Right lung (tissue), 2 donors: ENCODE measurements at regions not wholly inside any gene's neighbourhood (a gene's known extent, or its start where the extent isn't known, plus 50 kb on each side); places are given as distances from the start of the nearest gene placed in this dataset.

Experiments used
- DNase-seq, 2 donors: peaks; one replicate each; pipeline ENCODE4 v3.0.0-alpha.2; 2013

DNA sequence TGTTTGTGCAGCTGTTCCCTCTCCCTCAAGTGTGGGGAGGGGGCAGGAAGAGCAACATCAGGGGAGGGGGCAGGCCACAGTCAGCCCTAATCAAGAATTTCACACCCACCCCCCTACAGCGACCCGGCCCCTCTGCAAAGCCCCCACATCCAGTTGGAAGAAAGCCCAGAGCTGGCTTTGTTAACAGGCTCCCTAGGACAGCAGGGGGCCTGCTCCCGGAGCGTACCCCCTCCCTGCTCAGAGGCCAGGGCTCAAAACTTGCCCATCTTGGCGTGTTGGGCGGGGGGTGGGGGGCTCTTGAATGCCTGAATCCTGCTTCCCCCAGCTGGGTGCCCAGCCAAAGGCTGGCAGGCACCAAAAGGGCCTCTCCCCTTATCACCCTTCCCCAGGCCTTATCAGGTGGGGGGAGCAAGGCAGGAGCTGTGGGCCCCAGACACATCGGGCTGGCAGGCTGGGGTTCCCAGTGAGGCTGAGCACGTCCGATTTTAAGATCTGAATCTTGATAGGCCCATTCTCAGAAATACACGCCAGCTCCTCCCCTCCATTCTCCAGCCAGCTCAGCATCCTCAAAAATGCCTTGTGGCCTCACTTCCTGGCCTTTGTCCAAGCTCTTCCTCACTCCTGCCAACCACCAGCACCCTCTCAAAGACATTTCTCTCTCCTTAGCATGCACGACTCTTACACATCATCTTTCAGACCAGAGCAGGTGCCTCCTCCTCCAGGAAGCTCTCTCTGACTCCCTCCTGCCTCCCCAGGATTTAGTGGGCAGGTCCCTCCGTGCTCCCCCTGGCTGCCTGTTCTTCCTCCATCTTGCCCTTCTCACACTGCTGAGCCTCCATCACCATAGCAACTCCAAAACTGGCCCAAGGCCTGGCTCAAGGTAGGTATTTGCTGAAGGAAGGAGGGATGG lies 384.8 kb downstream of the MN1 start:
- peak in 1 of 2 donors; percentile 45 for DNase-seq

DNA sequence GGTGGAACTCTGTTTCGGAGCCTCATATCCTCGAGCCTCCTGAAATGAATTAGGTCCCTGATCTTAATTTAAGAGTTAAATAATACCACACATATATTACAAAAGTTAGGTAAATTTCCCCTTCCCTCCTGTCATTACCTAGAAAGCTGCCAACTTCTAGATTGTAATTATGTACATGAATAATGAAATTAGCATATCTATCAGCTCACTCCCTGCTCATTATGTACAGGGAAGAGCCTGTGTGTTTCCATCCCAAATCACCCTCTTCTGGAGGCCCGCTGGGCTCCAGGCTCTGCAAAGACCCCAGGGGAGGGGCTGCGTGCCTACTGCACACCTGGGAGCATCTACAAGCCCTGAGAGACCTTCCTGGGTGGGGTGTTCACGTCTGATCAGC lies 384.1 kb downstream of the MN1 start:
- DNase-seq: no peak

DNA sequence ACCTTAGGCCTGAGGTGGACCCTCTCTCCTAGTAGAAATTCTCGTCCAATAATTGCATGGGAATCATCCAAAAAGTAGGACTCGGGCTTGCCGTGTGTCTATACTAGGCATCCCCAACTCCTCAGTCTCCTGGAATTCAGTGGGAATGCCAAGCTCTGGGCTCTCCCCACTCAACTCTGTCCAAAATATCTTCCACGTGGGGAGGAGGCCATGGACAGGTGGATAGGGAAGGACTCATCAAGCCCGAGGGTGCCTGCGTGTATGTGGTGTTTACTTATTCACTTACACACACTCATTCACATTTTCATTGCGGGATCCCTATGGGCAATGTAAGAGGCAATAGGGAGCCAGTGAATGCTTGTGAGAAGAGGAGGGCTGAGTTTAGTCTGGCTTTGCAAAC lies 383.3 kb downstream of the MN1 start:
- no peak for DNase-seq

DNA sequence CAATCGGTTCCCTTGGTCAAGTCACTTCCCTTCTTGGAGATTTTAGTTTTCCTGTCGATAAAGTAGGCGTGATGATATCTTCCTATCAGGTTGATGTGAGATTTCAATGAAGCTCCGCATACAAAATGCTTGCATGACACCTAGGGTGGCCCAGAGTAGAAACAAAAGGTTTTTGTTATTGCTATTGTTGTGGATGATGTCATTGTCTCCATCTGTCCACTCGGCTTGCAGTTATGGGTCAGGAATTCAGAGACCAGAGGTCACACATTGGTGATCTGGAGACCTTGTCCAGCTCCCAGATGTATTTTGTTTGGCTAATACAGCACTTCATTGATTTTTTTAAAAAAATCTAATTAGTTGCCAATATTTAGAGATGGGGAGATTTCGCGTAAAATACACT lies 382.1 kb downstream of the MN1 start:
- DNase-seq: no peak

DNA sequence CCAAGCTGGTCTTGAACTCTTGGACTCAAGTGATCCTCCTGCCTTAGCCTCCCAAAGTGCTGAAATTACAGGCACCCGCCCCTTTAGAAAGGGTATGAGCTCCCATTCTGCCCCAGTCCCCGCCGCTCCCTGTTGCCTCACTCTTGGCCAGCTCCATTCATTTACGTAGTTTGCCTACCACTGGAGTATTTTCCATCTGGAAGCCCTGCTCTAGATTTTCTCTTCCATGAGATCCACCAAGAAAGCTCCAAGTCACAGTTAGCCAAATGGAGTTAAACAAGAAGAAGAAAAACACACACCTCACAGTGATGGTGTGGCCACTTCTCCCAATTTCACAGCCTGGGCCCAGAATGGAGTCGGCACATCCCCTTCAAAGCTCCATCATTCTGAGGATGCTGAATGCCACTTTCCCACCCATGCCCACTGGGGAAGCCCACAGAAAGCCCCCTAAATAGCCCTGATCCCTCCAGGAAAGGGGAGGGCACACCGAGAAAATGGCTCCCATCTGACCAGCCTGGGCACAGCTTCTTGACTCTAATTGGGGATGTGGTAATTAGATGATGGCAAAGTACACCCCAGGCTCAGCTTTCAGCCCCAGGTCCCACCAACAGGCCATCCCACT lies 381.2 kb downstream of the MN1 start:
- no peak for DNase-seq

DNA sequence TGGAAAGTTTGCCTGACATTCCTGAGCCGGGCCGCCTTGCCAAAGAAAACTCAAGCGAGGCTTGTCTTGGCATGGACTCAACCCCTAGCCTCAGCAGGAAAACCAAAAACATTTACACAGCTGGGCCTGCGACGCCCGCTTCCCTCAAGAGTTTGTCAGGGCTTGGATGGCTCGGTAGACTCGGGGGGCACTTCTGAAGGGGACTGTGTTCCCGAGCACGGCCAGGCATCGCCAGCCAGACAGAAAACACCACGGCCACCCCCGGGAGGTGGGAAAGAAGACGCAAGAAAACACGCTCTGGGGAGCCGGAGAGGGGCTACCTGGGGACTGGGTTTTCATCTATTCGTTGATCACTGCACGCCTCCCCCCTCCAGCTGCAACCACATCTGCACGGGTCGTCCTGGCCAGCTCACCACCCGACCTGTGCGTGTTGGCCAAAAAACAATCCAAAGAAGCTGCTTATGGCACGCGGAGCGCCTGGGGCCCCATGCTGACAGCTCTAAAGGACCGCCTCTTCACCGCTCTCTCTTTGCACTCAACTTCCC lies 380.7 kb downstream of the MN1 start:
- peak; percentile 79 to 87 for DNase-seq

DNA sequence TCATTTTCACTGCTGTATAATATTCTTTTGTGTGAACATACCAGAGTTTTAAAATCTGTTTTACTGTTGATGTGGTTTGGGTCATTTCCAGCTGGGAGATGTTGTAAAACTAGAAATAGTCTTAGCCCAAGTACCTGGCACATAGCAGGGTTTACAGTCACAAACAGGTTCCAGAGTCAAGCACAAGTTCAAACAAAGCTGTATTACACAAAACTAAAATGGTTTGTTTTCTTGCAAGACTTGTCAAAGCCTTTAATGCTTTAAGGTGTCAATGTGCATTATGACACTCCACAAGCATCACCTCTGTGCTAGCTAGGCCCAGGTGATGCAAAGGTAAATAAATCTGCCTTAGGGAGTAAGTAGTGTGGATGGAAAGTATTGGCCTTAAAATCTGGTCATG lies 379.1 kb downstream of the MN1 start:
- no peak for DNase-seq

DNA sequence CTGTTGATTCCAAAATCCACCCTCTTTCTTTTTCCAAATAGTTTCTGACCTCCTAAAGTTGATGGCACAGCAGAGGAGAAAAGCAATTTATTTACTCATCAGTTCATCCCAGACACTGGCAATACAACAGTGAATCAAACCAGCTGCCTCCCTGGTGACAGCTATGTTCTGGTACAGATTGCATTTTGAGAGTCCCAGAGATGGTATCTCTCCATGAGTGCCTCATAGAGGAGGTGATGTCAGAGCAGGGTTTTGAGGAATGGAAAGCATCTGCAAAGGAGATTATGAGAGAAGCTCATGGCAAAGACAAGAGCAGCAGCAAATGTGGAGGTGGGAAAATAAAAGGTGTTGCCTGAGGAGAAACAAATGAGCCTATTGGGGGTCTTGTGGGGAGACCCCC lies 377.2 kb downstream of the MN1 start:
- no peak for DNase-seq

DNA sequence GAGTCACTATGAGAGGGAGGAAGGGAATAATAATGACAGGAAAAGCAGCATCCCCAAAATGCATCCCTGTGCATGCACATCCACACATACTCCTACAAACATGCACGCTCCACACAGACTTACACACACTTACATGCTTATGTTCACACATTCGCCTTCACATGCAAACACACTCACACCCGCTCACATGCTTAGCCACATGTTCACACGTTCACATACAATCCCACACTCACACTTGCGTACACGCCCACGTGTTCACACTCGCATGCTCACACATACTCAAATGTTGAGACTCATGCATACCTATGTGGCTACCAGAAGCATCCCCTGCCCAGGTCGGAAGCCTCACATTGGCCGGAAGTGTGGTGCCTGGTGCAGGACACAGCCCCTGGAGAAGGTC lies 372.1 kb downstream of the MN1 start:
- no peak for DNase-seq

DNA sequence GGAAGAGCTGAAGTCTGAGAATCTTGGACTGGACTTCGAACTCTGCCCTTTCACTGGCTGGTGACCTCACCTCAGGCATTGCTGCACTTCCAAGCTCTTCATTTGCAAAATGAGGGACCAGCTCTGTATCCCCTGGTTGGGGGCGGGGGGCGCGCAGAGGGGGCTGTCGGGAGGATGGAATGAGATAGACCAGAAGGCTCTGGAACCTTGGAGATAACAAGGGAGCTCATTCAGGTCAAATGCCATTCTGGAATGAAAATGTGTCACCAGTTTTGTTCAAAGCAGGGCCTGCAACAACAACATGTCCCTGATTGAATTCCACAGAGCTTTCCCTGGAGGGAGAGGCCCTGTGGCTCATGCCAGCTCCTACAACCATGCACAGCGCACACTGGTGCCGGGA lies 370.5 kb downstream of the MN1 start:
- no peak for DNase-seq

DNA sequence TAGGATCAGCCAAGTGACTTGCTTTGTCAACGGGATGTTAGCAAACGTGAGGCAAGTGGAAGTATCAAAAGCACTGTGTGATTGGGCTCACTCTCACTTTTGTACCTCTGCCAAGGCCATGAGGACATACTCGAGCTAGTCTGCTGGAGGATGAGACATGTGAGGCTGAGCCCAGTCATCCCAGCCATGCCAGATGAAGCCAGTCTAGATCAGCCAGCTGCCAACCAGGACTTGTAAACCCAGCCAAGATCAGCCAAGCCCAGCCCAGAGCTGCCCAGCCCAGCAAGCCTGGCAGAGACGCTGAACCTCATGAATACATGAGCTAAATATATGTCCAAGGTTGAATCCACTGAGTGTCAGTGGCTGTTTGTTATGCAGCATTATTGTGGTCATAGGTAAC lies 369.7 kb downstream of the MN1 start:
- no peak for DNase-seq

DNA sequence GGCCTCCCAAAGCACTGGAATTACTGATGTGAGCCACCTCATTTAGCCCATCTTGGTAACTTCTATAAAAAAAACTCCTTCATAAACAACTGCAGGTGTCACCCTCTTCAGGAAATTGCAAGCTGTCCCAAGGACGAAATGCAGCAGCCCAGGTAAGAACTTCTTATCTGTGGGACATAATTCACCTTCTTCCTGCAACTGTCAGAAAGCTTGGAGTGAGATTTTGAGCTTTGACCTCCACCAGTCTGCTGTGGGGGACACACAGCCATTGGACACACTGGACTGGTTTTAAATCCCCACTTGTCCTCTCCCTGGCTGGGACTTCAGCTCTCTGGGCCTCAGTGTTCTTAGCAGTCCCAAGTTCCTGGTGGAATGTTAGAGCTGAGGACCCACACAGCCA lies 368.5 kb downstream of the MN1 start:
- DNase-seq: no peak

DNA sequence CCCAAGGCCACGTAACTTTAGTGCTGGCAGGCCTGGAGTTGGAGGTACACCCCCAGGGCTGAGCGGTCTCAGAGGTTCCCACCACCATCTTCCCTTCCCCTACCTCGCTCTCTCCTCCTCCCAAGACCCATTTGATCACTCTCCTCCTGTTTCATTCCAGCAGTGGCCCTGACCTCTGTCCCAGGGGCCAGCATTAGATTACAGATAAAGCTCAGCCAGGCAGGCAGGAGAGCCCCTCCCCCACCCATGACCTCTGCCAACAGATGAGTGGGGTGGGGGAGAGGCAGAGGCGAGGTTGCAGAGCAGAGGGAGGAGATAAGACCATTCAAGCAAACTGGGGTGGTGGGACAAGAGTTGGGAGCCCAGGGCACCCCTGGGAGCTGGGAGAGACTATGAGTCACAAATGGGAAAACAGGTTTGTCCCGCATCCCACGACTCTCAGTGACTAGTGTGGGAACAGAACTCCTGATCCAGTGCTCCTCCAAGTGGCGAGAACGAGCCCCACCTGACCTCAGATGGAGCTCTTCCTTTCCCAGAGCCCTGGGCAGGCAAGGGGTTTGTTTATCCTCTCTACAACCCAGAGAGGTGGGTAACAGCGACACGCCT lies 367.9 kb downstream of the MN1 start:
- no peak for DNase-seq

DNA sequence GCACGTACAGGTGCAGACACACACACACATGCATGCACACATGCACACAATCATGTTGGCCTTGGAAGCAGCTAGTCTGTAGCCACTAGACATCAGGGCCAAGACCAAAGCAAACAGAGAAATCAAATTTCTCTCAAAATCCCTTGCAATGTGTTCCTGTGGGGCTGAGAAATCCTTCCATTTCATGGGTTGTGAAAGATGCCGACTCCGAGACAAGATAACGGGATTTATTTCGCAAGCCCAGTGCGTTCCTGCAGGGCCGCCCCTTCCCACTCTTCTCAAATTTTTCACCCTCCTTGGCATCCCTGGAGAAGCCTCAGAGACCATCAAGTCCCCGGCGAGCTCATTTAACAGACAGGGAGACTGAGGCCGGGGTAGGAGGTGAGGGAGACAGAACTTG lies 366.7 kb downstream of the MN1 start:
- no peak for DNase-seq

DNA sequence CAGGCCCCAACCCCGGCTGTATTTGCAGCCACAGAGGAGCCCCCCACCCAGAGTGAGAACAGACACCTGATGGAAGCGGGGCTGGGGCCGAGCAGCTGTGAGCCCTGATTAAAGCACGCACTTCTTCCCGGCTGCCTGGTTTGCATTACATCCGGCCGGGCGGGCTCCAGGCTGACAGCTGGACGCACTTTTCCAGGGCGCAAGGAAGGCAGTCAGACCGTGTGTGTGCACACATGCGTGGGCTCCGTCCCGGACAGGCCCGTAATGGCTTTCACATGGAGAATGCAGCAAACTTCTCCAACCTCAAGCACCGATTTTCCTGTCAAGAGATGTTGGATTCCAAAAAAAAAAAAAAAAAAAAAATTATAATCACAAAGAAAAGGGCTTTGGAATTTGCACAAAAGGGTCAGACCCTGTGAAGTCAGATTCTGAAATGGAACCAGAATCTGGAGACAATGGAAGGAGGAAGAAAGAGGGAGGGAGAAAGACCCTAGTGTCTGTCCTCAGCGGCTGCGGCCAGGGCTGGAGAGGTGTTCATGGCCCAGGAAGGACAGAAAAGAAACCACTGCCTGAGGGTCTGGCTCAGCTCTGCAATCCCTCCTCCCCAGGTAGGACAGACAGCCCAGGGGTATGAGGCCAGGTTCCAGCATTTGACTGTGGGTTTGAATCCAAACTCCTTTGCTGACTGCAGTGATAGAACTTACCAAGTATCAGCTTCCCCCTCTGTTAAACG lies 365.5 kb downstream of the MN1 start:
- peak in 1 of 2 donors; percentile 41 for DNase-seq

DNA sequence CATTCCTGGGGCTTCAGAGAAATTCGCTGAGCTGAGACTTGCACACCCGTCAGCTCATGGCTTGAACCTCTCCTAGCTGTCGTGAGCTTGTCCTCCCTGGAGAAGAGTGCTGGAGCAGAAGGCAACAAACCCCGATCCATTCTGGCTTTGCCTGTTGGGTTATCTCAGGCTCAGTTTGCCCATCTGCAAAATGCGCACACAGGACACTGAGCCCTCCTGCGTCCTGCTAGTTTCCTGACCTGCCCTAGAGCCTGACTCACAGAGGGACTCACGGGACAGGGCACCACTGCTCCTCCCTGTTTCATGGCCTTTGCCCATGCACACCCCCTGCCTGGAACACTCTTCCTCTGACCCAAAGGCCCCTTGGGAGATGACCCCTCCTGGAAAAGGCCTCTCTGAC lies 365.0 kb downstream of the MN1 start:
- no peak for DNase-seq

DNA sequence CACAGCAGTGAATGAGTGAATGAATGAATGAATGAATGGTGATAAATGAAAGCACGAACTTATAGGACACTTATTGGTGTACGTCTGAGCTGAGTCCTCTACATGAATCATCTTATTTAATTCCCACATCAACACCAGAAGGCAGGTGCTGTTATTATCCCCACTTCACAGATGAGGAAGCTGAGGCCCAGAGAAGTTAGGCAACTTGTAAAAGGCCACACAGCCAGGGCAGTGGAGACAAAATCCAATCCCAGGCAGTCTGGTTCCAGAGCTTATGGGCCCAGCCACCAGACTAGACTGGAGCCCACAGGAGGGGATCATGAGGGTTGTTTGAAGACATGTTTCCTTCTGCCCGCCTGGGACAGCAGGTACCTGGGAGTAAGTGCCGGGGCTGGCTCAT lies 364.0 kb downstream of the MN1 start:
- DNase-seq: no peak

DNA sequence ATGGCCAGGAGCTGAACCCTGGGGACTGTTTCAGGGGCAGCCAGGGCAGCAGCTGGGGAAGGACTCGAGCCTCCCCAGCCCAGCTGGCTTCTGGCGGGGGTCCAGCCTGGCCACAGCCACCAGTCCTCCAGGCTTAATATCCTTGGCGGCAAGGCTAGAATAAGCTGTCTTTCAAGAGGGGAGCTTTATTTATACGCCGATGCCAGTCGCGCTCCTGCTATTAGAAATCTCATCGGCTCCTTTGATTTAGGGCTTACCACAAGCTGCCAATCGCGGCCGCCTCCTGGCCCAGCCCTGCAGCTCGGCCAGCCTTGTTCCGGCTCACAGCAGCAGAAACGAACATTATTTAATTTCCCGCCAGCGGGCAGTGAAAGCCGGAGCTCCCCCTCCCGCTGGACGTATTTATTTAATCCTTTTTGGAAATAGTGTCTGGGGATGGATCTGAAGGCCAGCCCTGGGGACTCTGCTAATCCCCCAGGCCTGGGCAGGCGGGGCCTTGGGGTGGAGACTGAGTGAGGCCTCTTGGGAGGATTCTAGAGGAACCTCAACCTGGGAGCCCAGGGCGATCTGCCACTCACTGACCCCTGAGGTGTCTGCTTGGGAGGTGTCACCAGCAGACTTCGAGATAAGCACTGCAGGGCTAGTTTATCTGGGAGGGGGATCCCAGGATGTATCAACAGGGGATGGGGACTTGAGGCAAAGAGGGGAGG lies 363.1 kb downstream of the MN1 start:
- DNase-seq: peak; percentile 49 to 50

DNA sequence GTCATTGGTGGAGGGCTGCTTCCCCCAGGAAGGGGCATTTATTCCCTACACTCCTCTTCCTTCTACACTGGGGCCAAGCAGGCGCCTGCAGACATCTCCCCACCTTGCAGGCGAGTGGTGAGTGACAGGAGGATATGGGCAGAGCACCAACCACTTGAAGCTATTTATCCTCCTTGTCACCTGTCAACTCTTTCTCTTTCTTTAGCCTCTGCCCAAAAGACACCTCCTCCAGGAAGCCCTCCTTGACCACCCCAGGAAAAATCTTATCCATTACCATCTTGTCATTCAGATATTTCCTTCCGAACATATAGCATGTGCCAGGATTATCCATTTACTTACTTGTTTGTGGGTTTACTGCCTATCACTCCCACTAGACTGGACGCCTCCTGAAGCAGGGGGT lies 362.4 kb downstream of the MN1 start:
- no peak for DNase-seq

DNA sequence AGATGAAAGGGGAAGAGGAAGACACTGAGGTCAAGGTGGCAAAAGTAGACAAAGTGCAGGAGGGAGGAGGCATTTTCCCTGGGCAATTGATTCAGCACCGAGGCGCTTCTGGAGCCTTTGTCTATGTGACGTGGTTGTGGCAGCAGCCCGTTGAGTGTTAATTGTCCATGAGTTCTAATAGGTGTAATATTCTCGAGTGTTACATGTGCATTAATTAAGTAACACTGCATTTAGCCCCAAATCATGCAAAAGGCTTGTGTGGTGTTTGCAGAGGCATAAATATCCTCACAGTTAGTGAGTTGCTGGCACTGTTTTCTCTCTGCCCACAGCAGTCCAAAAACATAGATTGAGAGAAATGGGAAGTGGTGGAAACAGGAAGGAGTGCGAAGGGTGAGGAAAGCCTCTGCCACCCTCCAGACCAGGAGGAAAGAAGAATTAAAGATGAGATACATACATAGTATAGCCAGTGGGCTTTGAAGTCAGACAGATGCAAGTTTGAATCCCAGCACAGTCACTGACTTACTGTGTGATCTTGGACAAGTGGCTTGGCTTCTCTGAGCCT lies 361.2 kb downstream of the MN1 start:
- no peak for DNase-seq
